GM23248 (cell line): ENCODE measurements at regions not wholly inside any gene's neighbourhood (a gene's known extent, or its start where the extent isn't known, plus 50 kb on each side); places are given as distances from the start of the nearest gene placed in this dataset.

Source experiments
- EZH2 ChIP-seq: fragments of 200-600 bp; sonication (generic); IDR thresholded peaks from 2 replicates; pipeline ENCODE4 v1.6.1; 2018; ENCODE audit warnings: antibody characterized with exemption, mild to moderate bottlenecking; ENCODE audit not compliant: insufficient read depth, poor library complexity, severe bottlenecking
- EZH2phosphoT487 ChIP-seq: fragments of 200-600 bp; sonication (generic); IDR thresholded peaks from 2 replicates; pipeline ENCODE4 v1.6.1; 2018; ENCODE audit warnings: antibody characterized with exemption, moderate library complexity, mild to moderate bottlenecking, low read depth; ENCODE audit not compliant: insufficient read depth

DNA sequence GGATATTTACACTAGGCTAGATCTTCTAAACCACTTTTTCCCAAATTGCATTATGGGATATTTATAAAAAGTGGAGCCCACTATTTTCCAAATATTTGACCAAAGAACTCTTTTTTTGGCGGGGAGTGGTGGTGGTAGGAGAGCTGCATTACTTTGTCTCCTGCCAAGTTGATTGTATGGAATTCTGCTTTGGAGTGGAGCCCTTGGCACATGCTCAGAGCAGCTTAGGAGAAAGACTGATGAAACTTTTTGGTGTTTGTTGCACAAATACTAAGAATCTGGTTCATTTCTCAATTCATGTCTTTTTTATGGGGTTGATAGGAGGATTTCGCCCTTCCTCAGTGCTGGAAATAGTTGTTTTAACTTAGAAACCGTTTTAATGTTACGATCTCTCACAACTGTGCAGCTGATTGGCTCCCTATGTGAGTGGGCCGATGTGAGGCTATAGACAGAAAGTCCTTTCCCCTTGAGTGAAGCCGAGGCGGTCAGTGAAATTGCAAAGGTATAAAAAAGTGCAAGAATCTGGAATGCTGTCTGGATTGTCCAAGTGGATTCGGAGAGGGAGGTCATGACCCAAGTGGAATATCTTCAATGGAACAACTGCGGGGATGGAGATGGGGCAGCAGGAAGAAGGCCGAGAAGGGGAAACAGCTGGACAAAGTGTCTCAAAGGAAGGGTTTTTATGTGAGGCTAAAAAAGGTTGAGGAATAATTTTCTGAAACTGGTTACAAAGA, 415.9 kb downstream of the FGF9 start:
- TF ChIP-seq EZH2 (no peak), EZH2phosphoT487 (no peak)
